Astrocyte (in vitro differentiated cells and primary cell): ENCODE measurements at regions not wholly inside any gene's neighbourhood (a gene's known extent, or its start where the extent isn't known, plus 50 kb on each side); places are given as distances from the start of the nearest gene placed in this dataset.

ENCODE experiments used
- DNase-seq: peaks from one replicate; pipeline ENCODE4 v3.0.0-alpha.2; 2010; ENCODE audit warnings: low read depth
- FAIRE-seq: peaks from 2 replicates; lab custom pipeline; 2011; peaks lifted over from hg19 to GRCh38; lab: Jason Lieb, UNC
- H2AFZ ChIP-seq: 2 replicates; pipeline ENCODE4 v1.6.0; 2012; ENCODE audit warnings: low read depth, low read length, inconsistent platforms
- H3K27ac ChIP-seq: 2 replicates; pipeline ENCODE4 v1.5.1; 2011; ENCODE audit warnings: low read depth, low read length, inconsistent platforms
- H3K27me3 ChIP-seq: 2 replicates; pipeline ENCODE4 v1.6.0; 2011; ENCODE audit warnings: low read length, inconsistent platforms; ENCODE audit not compliant: insufficient read depth
- H3K36me3 ChIP-seq: 2 replicates; pipeline ENCODE4 v1.5.1; 2011; ENCODE audit warnings: low read length, inconsistent platforms; ENCODE audit not compliant: insufficient read depth
- H3K4me1 ChIP-seq: 2 replicates; pipeline ENCODE4 v1.5.1; 2011; ENCODE audit warnings: low read length, inconsistent platforms; ENCODE audit not compliant: insufficient read depth
- H3K4me2 ChIP-seq: 2 replicates; pipeline ENCODE4 v1.6.0; 2012; ENCODE audit warnings: low read length, inconsistent platforms
- H3K4me3 ChIP-seq: 2 replicates; pipeline ENCODE4 v1.5.1; 2011; ENCODE audit warnings: low read depth, mild to moderate bottlenecking, low read length, inconsistent platforms; ENCODE audit not compliant: insufficient read depth
- H3K79me2 ChIP-seq: 2 replicates; pipeline ENCODE4 v1.6.0; 2012; ENCODE audit warnings: mild to moderate bottlenecking, low read length, inconsistent platforms; ENCODE audit not compliant: insufficient read depth
- H3K9ac ChIP-seq: 2 replicates; pipeline ENCODE4 v1.6.0; 2012; ENCODE audit warnings: mild to moderate bottlenecking, low read length, inconsistent platforms
- H3K9me3 ChIP-seq: 2 replicates; pipeline ENCODE4 v1.5.1; 2012; ENCODE audit warnings: low read depth, mild to moderate bottlenecking, low read length, inconsistent platforms; ENCODE audit not compliant: insufficient read depth
- H4K20me1 ChIP-seq: 2 replicates; pipeline ENCODE4 v1.6.0; 2012; ENCODE audit warnings: low read length, inconsistent platforms; ENCODE audit not compliant: insufficient read depth
- H3K27ac Mint-ChIP-seq: one replicate; pipeline ENCODE4 v1.8.0; 2021; ENCODE audit warnings: mild to moderate bottlenecking, mixed read lengths; ENCODE audit not compliant: unreplicated experiment
- H3K27me3 Mint-ChIP-seq: one replicate; pipeline ENCODE4 v1.8.0; 2021; ENCODE audit warnings: low read depth, mixed read lengths; ENCODE audit not compliant: unreplicated experiment
- H3K36me3 Mint-ChIP-seq: one replicate; pipeline ENCODE4 v1.8.0; 2021; ENCODE audit warnings: low read depth, mixed read lengths; ENCODE audit not compliant: unreplicated experiment
- H3K4me1 Mint-ChIP-seq: one replicate; pipeline ENCODE4 v1.8.0; 2021; ENCODE audit warnings: low read depth, mixed read lengths; ENCODE audit not compliant: unreplicated experiment
- H3K4me3 Mint-ChIP-seq: one replicate; pipeline ENCODE4 v1.8.0; 2021; ENCODE audit warnings: mild to moderate bottlenecking, moderate library complexity, mixed read lengths; ENCODE audit not compliant: unreplicated experiment
- H3K9me3 Mint-ChIP-seq: one replicate; pipeline ENCODE4 v1.8.0; 2021; ENCODE audit warnings: mild to moderate bottlenecking, mixed read lengths; ENCODE audit not compliant: unreplicated experiment
- CTCF ChIP-seq: IDR thresholded peaks from 2 replicates; pipeline ENCODE4 v1.5.1; 2011; ENCODE audit warnings: low read depth, mild to moderate bottlenecking, inconsistent platforms, low read length, moderate library complexity; ENCODE audit not compliant: insufficient read depth
- EZH2 ChIP-seq: IDR thresholded peaks from 2 replicates; pipeline ENCODE4 v1.6.1; 2012; ENCODE audit warnings: mild to moderate bottlenecking, low read length, inconsistent platforms; ENCODE audit not compliant: insufficient read depth

DNA sequence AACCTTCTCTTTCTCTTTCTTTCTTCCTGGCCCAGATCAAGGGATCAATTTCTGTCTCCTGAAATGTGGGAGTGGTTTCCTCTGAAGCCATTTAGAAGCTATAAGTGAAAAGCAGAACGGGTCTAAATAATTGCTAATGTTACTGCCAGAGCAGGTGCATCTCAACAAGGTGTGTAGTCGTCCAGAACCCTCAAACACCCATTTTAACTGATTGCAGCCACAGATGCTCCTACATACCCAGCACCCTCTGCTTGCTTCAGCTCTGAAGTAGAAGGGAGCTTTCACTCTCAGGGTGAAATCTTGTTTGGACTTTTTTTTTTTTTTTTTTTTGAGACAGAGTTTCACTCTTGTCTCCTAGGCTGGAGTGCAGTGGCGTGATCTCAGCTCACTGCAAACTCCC lies 592.1 kb upstream of the ARID1B start:
- no peaks in the 10 kb centered on the region for H4K20me1 ChIP-seq
- H3K4me1 Mint-ChIP-seq: peaks cover 7% of the 10 kb centered on the region
- H3K9me3 Mint-ChIP-seq: peaks cover 5% of the 10 kb centered on the region
- H2AFZ ChIP-seq: no peak overlapping the region
- no peaks in the 10 kb centered on the region for H3K79me2 ChIP-seq
- H3K4me2 ChIP-seq: no peak overlapping the region
- FAIRE-seq (no peak), DNase-seq (no peak)
- no peak overlapping the region for H3K27ac Mint-ChIP-seq
- no peak overlapping the region for H3K9ac ChIP-seq
- TF ChIP-seq CTCF: no peak
- TF ChIP-seq EZH2: no peak
- H3K4me1 ChIP-seq: no peaks in the 10 kb centered on the region
- H3K36me3 Mint-ChIP-seq: no peaks in the 10 kb centered on the region
- no peak overlapping the region for H3K4me3 Mint-ChIP-seq
- H3K27me3 Mint-ChIP-seq: no peaks in the 10 kb centered on the region
- no peaks in the 10 kb centered on the region for H3K36me3 ChIP-seq
- no peak overlapping the region for H3K27ac ChIP-seq
- no peaks in the 10 kb centered on the region for H3K9me3 ChIP-seq
- H3K4me3 ChIP-seq: no peak overlapping the region
- no peaks in the 10 kb centered on the region for H3K27me3 ChIP-seq

- Mint-ChIP-seq H3K4me1 (peaks cover 7% of the 10 kb centered on the region), H3K4me3 (no peak overlapping the region), H3K36me3 (no peaks in the 10 kb centered on the region), H3K27ac (no peak overlapping the region), H3K9me3 (peaks cover 5% of the 10 kb centered on the region), H3K27me3 (no peaks in the 10 kb centered on the region)
- H3K79me2 ChIP-seq: no peaks in the 10 kb centered on the region
- H3K9me3 ChIP-seq: no peaks in the 10 kb centered on the region
- TF ChIP-seq CTCF: no peak
- TF ChIP-seq EZH2: no peak
- no peaks in the 10 kb centered on the region for H3K36me3 ChIP-seq
- H3K4me3 ChIP-seq: no peak overlapping the region
- H3K4me2 ChIP-seq: no peak overlapping the region
- no peak overlapping the region for H3K9ac ChIP-seq
- DNase-seq: no peak
- H3K27me3 ChIP-seq: no peaks in the 10 kb centered on the region
- no peak overlapping the region for H2AFZ ChIP-seq
- H3K27ac ChIP-seq: no peak overlapping the region
- no peaks in the 10 kb centered on the region for H3K4me1 ChIP-seq
- no peaks in the 10 kb centered on the region for H4K20me1 ChIP-seq
- FAIRE-seq: no peak
Measured at GRCh38 chr6:156183678-156184077, 593.5 kb upstream of the ARID1B start.

GRCh38 chr6:156182356-156182755 lies 594.8 kb upstream of the ARID1B start:
- Mint-ChIP-seq H3K4me1 (peaks cover 7% of the 10 kb centered on the region), H3K4me3 (no peak overlapping the region), H3K27ac (no peak overlapping the region), H3K9me3 (peaks cover 5% of the 10 kb centered on the region), H3K36me3 (no peaks in the 10 kb centered on the region), H3K27me3 (no peaks in the 10 kb centered on the region)
- Histone ChIP-seq H3K4me1 (no peaks in the 10 kb centered on the region), H3K27me3 (no peaks in the 10 kb centered on the region), H4K20me1 (no peaks in the 10 kb centered on the region), H2AFZ (no peak overlapping the region), H3K4me2 (no peak overlapping the region), H3K36me3 (no peaks in the 10 kb centered on the region), H3K4me3 (no peak overlapping the region), H3K79me2 (no peaks in the 10 kb centered on the region), H3K27ac (no peak overlapping the region), H3K9ac (no peak overlapping the region), H3K9me3 (no peaks in the 10 kb centered on the region)
- DNase-seq (no peak), FAIRE-seq (no peak)
- TF ChIP-seq CTCF (no peak), EZH2 (no peak)
